Parathyroid adenoma (tissue), 2 donors: ENCODE measurements at regions not wholly inside any gene's neighbourhood (a gene's known extent, or its start where the extent isn't known, plus 50 kb on each side); places are given as distances from the start of the nearest gene placed in this dataset.

Source experiments
- H2AFZ ChIP-seq: fragments of 300-600 bp; sonication (generic); one replicate; pipeline ENCODE4 v1.7.0; 2017; ENCODE audit warnings: antibody characterized with exemption, mild to moderate bottlenecking
- H3K27ac ChIP-seq: fragments of 300-600 bp; sonication (generic); one replicate; pipeline ENCODE4 v1.7.0; 2017
- H3K27me3 ChIP-seq: fragments of 300-600 bp; sonication (generic); one replicate; pipeline ENCODE4 v1.7.0; 2017; ENCODE audit warnings: low read length; ENCODE audit not compliant: control insufficient read depth, insufficient read depth
- H3K36me3 ChIP-seq: fragments of 300-600 bp; sonication (generic); one replicate; pipeline ENCODE4 v1.7.0; 2017; ENCODE audit warnings: low read length; ENCODE audit not compliant: control insufficient read depth, insufficient read depth
- H3K4me1 ChIP-seq: fragments of 300-600 bp; sonication (generic); one replicate; pipeline ENCODE4 v1.7.0; 2017; ENCODE audit warnings: control low read depth
- H3K4me2 ChIP-seq: fragments of 300-600 bp; sonication (generic); one replicate; pipeline ENCODE4 v1.7.0; 2017; ENCODE audit warnings: low read length
- H3K4me3 ChIP-seq: fragments of 300-600 bp; sonication (generic); one replicate; pipeline ENCODE4 v1.7.0; 2017; ENCODE audit warnings: low read depth, low read length
- H3K79me2 ChIP-seq: fragments of 300-600 bp; sonication (generic); one replicate; pipeline ENCODE4 v1.7.0; 2017; ENCODE audit warnings: control low read depth
- H3K9ac ChIP-seq: fragments of 300-600 bp; sonication (generic); one replicate; pipeline ENCODE4 v1.7.0; 2017; ENCODE audit warnings: mild to moderate bottlenecking
- H3K9me3 ChIP-seq: fragments of 300-600 bp; sonication (generic); one replicate; pipeline ENCODE4 v1.7.0; 2017; ENCODE audit warnings: low read length; ENCODE audit not compliant: control insufficient read depth
- TF ChIP-seq, protein P1 (sequence below): fragments of 300-600 bp; sonication (generic); IDR thresholded peaks from one replicate; pipeline ENCODE4 v1.7.0; 2017; ENCODE audit warnings: antibody characterized with exemption, mild to moderate bottlenecking
- donor health status: primary hyperparathyroidism.

DNA sequence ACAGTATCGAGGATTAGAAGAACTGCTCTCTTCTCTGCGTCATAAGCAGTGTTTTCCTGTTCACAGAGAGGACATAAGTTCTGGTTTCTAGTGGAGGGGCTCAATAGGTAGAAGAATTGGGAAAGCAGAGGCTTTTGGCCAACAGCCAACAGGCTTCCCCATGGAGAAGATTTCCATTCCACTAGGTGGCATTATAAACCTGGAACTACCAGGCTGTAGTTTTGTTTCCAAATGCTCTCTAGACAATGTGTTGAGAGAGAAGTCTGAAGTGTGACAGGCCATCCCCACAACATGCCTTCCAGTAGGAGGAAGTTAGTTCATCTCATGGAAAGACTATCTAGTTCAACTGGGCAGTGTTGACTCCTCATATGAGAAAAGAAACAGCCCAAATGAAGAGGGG is 63.8 kb upstream of the ANXA10 start:
- no peak overlapping the region for H3K27ac ChIP-seq
- H2AFZ ChIP-seq, result no peak overlapping the region
- H3K9me3 ChIP-seq, result no peaks in the 10 kb centered on the region
- no peaks in the 10 kb centered on the region for H3K36me3 ChIP-seq
- TF ChIP-seq, protein P1, sequence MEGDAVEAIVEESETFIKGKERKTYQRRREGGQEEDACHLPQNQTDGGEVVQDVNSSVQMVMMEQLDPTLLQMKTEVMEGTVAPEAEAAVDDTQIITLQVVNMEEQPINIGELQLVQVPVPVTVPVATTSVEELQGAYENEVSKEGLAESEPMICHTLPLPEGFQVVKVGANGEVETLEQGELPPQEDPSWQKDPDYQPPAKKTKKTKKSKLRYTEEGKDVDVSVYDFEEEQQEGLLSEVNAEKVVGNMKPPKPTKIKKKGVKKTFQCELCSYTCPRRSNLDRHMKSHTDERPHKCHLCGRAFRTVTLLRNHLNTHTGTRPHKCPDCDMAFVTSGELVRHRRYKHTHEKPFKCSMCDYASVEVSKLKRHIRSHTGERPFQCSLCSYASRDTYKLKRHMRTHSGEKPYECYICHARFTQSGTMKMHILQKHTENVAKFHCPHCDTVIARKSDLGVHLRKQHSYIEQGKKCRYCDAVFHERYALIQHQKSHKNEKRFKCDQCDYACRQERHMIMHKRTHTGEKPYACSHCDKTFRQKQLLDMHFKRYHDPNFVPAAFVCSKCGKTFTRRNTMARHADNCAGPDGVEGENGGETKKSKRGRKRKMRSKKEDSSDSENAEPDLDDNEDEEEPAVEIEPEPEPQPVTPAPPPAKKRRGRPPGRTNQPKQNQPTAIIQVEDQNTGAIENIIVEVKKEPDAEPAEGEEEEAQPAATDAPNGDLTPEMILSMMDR, result no peak
- no peaks in the 10 kb centered on the region for H3K4me1 ChIP-seq
- no peaks in the 10 kb centered on the region for H3K27me3 ChIP-seq
- H3K9ac ChIP-seq, result no peak overlapping the region
- H3K4me2 ChIP-seq, result no peak overlapping the region
- no peaks in the 10 kb centered on the region for H3K79me2 ChIP-seq
- no peak overlapping the region for H3K4me3 ChIP-seq

DNA sequence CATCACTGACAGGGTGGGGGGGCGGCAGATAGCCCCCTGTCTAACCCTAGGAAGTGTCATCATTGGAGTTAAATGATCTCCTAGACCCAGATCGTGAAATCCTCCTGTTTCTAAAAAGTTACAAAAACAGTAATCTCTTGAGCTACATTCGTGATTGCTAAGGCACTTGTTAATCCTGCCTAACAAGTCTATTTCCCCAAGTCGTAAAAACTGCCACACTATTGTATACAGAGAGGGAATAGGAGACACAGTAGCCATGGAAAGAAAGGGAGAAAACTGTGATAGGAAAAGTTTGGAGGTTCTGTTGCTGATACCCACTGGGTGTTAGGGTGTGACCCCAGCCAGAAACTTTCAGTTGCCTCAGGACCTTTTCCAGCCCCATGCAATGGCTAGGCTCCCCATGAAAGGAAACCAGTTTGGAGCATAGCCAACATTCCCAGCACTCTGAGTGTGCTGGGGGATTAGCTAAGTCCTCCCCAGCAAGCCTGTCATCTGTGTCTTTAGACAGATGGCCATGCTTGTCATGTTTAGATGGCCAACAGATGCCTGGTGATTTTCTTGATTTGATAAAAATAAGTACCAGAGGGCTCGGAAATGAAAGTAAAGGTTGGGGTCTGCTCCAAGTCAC is 63.3 kb upstream of the ANXA10 start:
- Histone ChIP-seq H2AFZ (no peak overlapping the region), H3K4me2 (no peak overlapping the region), H3K4me1 (no peaks in the 10 kb centered on the region), H3K4me3 (no peak overlapping the region), H3K27me3 (no peaks in the 10 kb centered on the region), H3K9me3 (no peaks in the 10 kb centered on the region), H3K27ac (no peak overlapping the region), H3K79me2 (no peaks in the 10 kb centered on the region), H3K36me3 (no peaks in the 10 kb centered on the region), H3K9ac (no peak overlapping the region)
- TF ChIP-seq, protein P1, result no peak

DNA sequence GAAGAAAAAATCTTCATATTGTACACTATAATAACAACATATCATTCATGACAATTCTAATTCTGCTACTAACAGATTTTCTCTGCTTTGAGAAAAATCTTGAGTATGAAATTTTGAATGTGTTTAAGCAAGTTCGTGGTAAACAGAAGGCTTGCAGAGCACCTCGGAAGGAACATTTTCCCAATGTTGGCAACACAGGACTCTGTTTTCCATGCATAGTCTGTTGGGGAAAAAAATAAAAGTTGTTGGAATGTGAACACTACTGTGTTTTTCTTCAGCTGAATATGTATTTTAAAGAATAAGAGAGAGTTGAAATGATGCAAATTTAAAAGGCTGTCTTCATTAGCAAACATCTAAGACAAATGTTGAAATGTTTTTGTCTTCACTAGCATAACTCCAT is 54.7 kb upstream of the ANXA10 start:
- H3K79me2 ChIP-seq, result no peaks in the 10 kb centered on the region
- H2AFZ ChIP-seq, result no peak overlapping the region
- no peak overlapping the region for H3K9ac ChIP-seq
- H3K36me3 ChIP-seq, result no peaks in the 10 kb centered on the region
- H3K9me3 ChIP-seq, result no peaks in the 10 kb centered on the region
- H3K27me3 ChIP-seq, result no peaks in the 10 kb centered on the region
- TF ChIP-seq, protein P1, result no peak
- no peaks in the 10 kb centered on the region for H3K4me1 ChIP-seq
- no peak overlapping the region for H3K4me2 ChIP-seq
- no peak overlapping the region for H3K27ac ChIP-seq
- no peak overlapping the region for H3K4me3 ChIP-seq

DNA sequence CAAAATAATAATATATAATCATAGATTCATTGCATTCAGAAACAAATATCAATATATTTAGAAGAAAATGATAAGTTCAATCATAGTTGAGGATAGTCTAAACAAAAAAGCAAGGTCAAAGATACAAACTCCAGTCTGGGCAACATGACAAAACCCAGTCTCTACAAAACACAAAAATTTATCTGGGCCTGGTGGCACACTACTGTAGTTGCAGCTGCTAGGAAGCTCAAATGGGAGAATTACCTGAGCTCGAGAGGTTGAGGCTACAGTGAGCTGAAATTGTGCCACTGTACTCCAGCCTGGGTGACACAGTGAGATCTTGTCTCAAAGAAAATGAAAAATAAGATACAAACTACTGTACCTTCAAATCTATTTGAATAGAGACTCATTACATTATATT is 52.7 kb upstream of the ANXA10 start:
- H3K4me2 ChIP-seq, result no peak overlapping the region

More for the DNA sequence above, 52.7 kb upstream of the ANXA10 start:
- Histone ChIP-seq H3K9ac (no peak overlapping the region), H3K4me1 (no peaks in the 10 kb centered on the region), H3K79me2 (no peaks in the 10 kb centered on the region), H3K36me3 (no peaks in the 10 kb centered on the region), H3K9me3 (no peaks in the 10 kb centered on the region), H3K27me3 (no peaks in the 10 kb centered on the region), H3K27ac (no peak overlapping the region), H2AFZ (no peak overlapping the region), H3K4me3 (no peak overlapping the region)
- TF ChIP-seq, protein P1, result no peak
